ENCODE measurements at regions not wholly inside any gene's neighbourhood (a gene's known extent, or its start where the extent isn't known, plus 50 kb on each side); places are given as distances from the start of the nearest gene placed in this dataset.

- TF ChIP-seq REST (IDR thresholded peaks at IDR 0.05; ENCODE audit: insufficient read depth in 1 of 2, low read depth in 2 of 2, low read length in 2 of 2) (no peak), TAF1 (IDR thresholded peaks at IDR 0.05; ENCODE audit: borderline replicate concordance, insufficient read depth, low read length) (no peak)
Observed at GRCh38 chr1:193685986-193686385, 499.6 kb upstream of the B3GALT2 start.

- TF ChIP-seq FOXP2 (optimal IDR thresholded peaks at IDR 0.05; ENCODE audit: borderline replicate concordance, extremely low read depth, extremely low read length, insufficient read depth) = no peak
- TF ChIP-seq TAF1 (IDR thresholded peaks at IDR 0.05; ENCODE audit: borderline replicate concordance, insufficient read depth, low read length) = no peak
- TF ChIP-seq SIN3A (IDR thresholded peaks at IDR 0.05; ENCODE audit: borderline replicate concordance, insufficient read depth, low read length) = no peak
- TF ChIP-seq REST (IDR thresholded peaks at IDR 0.05; ENCODE audit: insufficient read depth in 1 of 2, low read depth in 2 of 2, low read length in 2 of 2) = no peak
- TF ChIP-seq POLR2AphosphoS5 (IDR thresholded peaks at IDR 0.05; ENCODE audit: low read depth, low read length) = no peak
Observed at GRCh38 chr1:193681422-193681821, 495.0 kb upstream of the B3GALT2 start.

GRCh38 chr1:193680924-193681316 lies 494.5 kb upstream of the B3GALT2 start:
- TF ChIP-seq SIN3A (IDR thresholded peaks at IDR 0.05; ENCODE audit: borderline replicate concordance, insufficient read depth, low read length) (no peak), POLR2AphosphoS5 (IDR thresholded peaks at IDR 0.05; ENCODE audit: low read depth, low read length) (no peak), TAF1 (IDR thresholded peaks at IDR 0.05; ENCODE audit: borderline replicate concordance, insufficient read depth, low read length) (no peak), REST (IDR thresholded peaks at IDR 0.05; ENCODE audit: insufficient read depth in 1 of 2, low read depth in 2 of 2, low read length in 2 of 2) (no peak), FOXP2 (optimal IDR thresholded peaks at IDR 0.05; ENCODE audit: borderline replicate concordance, extremely low read depth, extremely low read length, insufficient read depth) (no peak)

- no peak for TF ChIP-seq TAF1 (IDR thresholded peaks at IDR 0.05; ENCODE audit: borderline replicate concordance, insufficient read depth, low read length)
- no peak for TF ChIP-seq SIN3A (IDR thresholded peaks at IDR 0.05; ENCODE audit: borderline replicate concordance, insufficient read depth, low read length)
- TF ChIP-seq REST (IDR thresholded peaks at IDR 0.05; ENCODE audit: insufficient read depth in 1 of 2, low read depth in 2 of 2, low read length in 2 of 2) = no peak
- no peak for TF ChIP-seq POLR2AphosphoS5 (IDR thresholded peaks at IDR 0.05; ENCODE audit: low read depth, low read length)
- no peak for TF ChIP-seq FOXP2 (optimal IDR thresholded peaks at IDR 0.05; ENCODE audit: borderline replicate concordance, extremely low read depth, extremely low read length, insufficient read depth)
Observed at GRCh38 chr1:193680247-193680923, 494.0 kb upstream of the B3GALT2 start.

- TF ChIP-seq SIN3A (IDR thresholded peaks at IDR 0.05; ENCODE audit: borderline replicate concordance, insufficient read depth, low read length) = no peak
- TF ChIP-seq FOXP2 (optimal IDR thresholded peaks at IDR 0.05; ENCODE audit: borderline replicate concordance, extremely low read depth, extremely low read length, insufficient read depth) = no peak
- no peak for TF ChIP-seq TAF1 (IDR thresholded peaks at IDR 0.05; ENCODE audit: borderline replicate concordance, insufficient read depth, low read length)
- TF ChIP-seq POLR2AphosphoS5 (IDR thresholded peaks at IDR 0.05; ENCODE audit: low read depth, low read length) = no peak
- TF ChIP-seq REST (IDR thresholded peaks at IDR 0.05; ENCODE audit: insufficient read depth in 1 of 2, low read depth in 2 of 2, low read length in 2 of 2) = no peak
Observed at GRCh38 chr1:193677874-193678273, 491.5 kb upstream of the B3GALT2 start.
